ENCODE measurements at regions not wholly inside any gene's neighbourhood (a gene's known extent, or its start where the extent isn't known, plus 50 kb on each side); places are given as distances from the start of the nearest gene placed in this dataset.
A peak's percentile ranks its signal among the peaks of the same experiment; 100 is the strongest.

DNA sequence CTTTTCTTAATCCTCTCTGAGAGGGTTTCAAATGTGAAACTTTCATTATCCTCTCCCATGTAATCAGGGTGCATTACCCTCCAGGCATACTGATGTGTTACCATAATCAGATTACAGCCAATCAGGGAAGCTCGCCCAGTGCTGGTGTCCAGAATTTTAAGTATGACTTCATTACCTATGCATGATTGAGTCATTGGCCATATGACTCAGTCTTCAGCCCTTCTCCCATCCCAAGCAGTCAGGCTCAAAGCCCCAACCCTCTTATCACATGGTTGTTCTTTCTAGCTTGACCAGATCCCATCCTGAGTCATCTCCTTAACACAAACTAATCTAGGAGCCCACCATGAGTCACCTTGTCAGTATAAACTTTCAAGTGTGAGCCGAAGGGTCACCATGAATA, 1668.1 kb upstream of the AGA start:
- Histone ChIP-seq H4K5ac (ENCODE audit: low read depth, low read length) (no peak overlapping the region), H3K79me1 (ENCODE audit: low read depth in 1 of 2, low read length in 2 of 2) (no peaks in the 10 kb centered on the region), H3K4me2 (ENCODE audit: low read depth, low read length) (no peak overlapping the region), H3K27me3 (ENCODE audit: control insufficient read depth, insufficient read depth, low read length) (no peaks in the 10 kb centered on the region), H3K18ac (ENCODE audit: low read depth, low read length) (no peak overlapping the region), H2BK5ac (ENCODE audit: low read depth, low read length, poor library complexity, severe bottlenecking) (no peak overlapping the region), H3K27ac (ENCODE audit: insufficient read depth, low read length) (no peak overlapping the region), H2AK9ac (replicated peaks; ENCODE audit: low read depth, low read length, poor library complexity) (no peak overlapping the region), H3K4me3 (ENCODE audit: insufficient read depth, low read depth, low read length) (no peak overlapping the region), H3K9me3 (ENCODE audit: control insufficient read depth, insufficient read depth, low read length) (no peaks in the 10 kb centered on the region), H3K9me1 (ENCODE audit: insufficient read depth, low read length) (no peaks in the 10 kb centered on the region), H4K91ac (ENCODE audit: insufficient read depth, low read depth, low read length) (no peak overlapping the region), H2BK20ac (ENCODE audit: low read depth, low read length) (0 out of 2 replicates have a peak overlapping the region, but pooled peaks have one; percentile 25), H3K36me3 (ENCODE audit: control insufficient read depth, insufficient read depth, low read length) (no peaks in the 10 kb centered on the region), H4K20me1 (ENCODE audit: insufficient read depth, low read length) (no peaks in the 10 kb centered on the region), H3K4ac (ENCODE audit: low read depth, low read length) (no peak overlapping the region), H3K23ac (ENCODE audit: low read depth, low read length) (no peak overlapping the region), H3K56ac (ENCODE audit: extremely low read depth, insufficient read depth, low read length) (no peak overlapping the region), H2BK15ac (ENCODE audit: low read depth, low read length) (no peak overlapping the region), H2BK120ac (ENCODE audit: low read depth, low read length) (no peak overlapping the region), H3K9ac (ENCODE audit: low read depth, low read length) (no peak overlapping the region), H2AFZ (replicated peaks; ENCODE audit: low read length, poor library complexity) (no peak overlapping the region), H3K4me1 (ENCODE audit: control insufficient read depth, insufficient read depth, low read length) (no peaks in the 10 kb centered on the region; the same call in 1 of the 2 replicates), H3K14ac (replicated peaks; ENCODE audit: low read depth, low read length) (no peak overlapping the region), H2AK5ac (ENCODE audit: low read depth, low read length) (no peak overlapping the region), H4K8ac (ENCODE audit: low read depth in 2 of 2, low read length in 2 of 2) (no peak overlapping the region)
- no TSS peak for BruUV-seq (replicated peaks)
- 0% methylated on average over 1 of the region's 2 CpGs; no CpG with 5 or more reads in 1 of the 2 experiments for WGBS, 2 experiments (ENCODE audit: extremely low coverage in 2 of 2, insufficient read length in 1 of 2)
- dilution Hi-C loops (cut with HindIII; ENCODE audit: low sequenced_read_pairs, unreplicated experiment): no loop called here
- POLR2A ChIA-PET (ENCODE audit: unreplicated experiment): no interaction called here
- CTCF ChIA-PET: no interaction called here
- in situ Hi-C loops (cut with MboI; ENCODE audit: low sequenced_read_pairs): no loop called here
- DNase-seq (peak; percentile 98), ATAC-seq (ENCODE audit: low read depth) (peak; percentile 94)
- intact Hi-C loops (cut with micrococcal nuclease): no loop called here
- TF ChIP-seq FOS (IDR thresholded peaks at IDR 0.05; ENCODE audit: low read depth, low read length) (no peak; the same call in none of the 2 replicates), SMC3 (IDR thresholded peaks at IDR 0.05; ENCODE audit: low read depth, low read length) (no peak), POLR2A (IDR thresholded peaks at IDR 0.05; ENCODE audit: low read depth, low read length) (no peak), RAD21 (IDR thresholded peaks at IDR 0.05; ENCODE audit: low read length) (no peak), BHLHE40 (IDR thresholded peaks at IDR 0.05; ENCODE audit: low read depth, low read length) (peak; percentile 26; the same call in 1 of the 2 replicates), MAFK (IDR thresholded peaks at IDR 0.05; ENCODE audit: low read depth, low read length) (no peak), NFE2L2 (IDR thresholded peaks at IDR 0.05; ENCODE audit: low read depth, low read length) (no peak), CHD1 (IDR thresholded peaks at IDR 0.05; ENCODE audit: low read depth, low read length) (no peak), RFX5 (IDR thresholded peaks at IDR 0.05; ENCODE audit: low read depth, low read length) (no peak), CEBPB (IDR thresholded peaks at IDR 0.05; ENCODE audit: low read depth, low read length) (peak; percentile 38), MAZ (IDR thresholded peaks at IDR 0.05; ENCODE audit: borderline replicate concordance, low read depth, low read length) (no peak), MXI1 (IDR thresholded peaks at IDR 0.05; ENCODE audit: borderline replicate concordance, low read depth, low read length) (no peak), RCOR1 (IDR thresholded peaks at IDR 0.05; ENCODE audit: insufficient replicate concordance, low read length) (no peak)
- TF ChIP-seq, protein P1, sequence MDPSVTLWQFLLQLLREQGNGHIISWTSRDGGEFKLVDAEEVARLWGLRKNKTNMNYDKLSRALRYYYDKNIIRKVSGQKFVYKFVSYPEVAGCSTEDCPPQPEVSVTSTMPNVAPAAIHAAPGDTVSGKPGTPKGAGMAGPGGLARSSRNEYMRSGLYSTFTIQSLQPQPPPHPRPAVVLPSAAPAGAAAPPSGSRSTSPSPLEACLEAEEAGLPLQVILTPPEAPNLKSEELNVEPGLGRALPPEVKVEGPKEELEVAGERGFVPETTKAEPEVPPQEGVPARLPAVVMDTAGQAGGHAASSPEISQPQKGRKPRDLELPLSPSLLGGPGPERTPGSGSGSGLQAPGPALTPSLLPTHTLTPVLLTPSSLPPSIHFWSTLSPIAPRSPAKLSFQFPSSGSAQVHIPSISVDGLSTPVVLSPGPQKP (IDR thresholded peaks at IDR 0.05; ENCODE audit: borderline replicate concordance, low read depth, low read length): no peak
- TF ChIP-seq, protein P2, sequence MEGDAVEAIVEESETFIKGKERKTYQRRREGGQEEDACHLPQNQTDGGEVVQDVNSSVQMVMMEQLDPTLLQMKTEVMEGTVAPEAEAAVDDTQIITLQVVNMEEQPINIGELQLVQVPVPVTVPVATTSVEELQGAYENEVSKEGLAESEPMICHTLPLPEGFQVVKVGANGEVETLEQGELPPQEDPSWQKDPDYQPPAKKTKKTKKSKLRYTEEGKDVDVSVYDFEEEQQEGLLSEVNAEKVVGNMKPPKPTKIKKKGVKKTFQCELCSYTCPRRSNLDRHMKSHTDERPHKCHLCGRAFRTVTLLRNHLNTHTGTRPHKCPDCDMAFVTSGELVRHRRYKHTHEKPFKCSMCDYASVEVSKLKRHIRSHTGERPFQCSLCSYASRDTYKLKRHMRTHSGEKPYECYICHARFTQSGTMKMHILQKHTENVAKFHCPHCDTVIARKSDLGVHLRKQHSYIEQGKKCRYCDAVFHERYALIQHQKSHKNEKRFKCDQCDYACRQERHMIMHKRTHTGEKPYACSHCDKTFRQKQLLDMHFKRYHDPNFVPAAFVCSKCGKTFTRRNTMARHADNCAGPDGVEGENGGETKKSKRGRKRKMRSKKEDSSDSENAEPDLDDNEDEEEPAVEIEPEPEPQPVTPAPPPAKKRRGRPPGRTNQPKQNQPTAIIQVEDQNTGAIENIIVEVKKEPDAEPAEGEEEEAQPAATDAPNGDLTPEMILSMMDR (conservative IDR thresholded peaks at IDR 0.05; ENCODE audit: low read depth, low read length): no peak
- TF ChIP-seq, protein P3, sequence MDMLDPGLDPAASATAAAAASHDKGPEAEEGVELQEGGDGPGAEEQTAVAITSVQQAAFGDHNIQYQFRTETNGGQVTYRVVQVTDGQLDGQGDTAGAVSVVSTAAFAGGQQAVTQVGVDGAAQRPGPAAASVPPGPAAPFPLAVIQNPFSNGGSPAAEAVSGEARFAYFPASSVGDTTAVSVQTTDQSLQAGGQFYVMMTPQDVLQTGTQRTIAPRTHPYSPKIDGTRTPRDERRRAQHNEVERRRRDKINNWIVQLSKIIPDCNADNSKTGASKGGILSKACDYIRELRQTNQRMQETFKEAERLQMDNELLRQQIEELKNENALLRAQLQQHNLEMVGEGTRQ (IDR thresholded peaks at IDR 0.05; ENCODE audit: low read depth, low read length): 0 out of 2 replicates have a peak, but pooled peaks have one; percentile 31

All from IMR-90 (cell line).